Calu3 (cell line): ENCODE measurements at regions not wholly inside any gene's neighbourhood (a gene's known extent, or its start where the extent isn't known, plus 50 kb on each side); places are given as distances from the start of the nearest gene placed in this dataset.

ENCODE experiments used
- BruUV-seq: library from RNA; stranded (reverse); fragments of 400-500 nt; replicated peaks from 2 replicates; lab custom pipeline; 2021; lab: Mats Ljungman, UMichigan
- CTCF ChIA-PET: fragments of 300-600 bp; sonication (Branson Sonifier 250); formaldehyde crosslinking; loops from one replicate; lab custom pipeline; 2022; ENCODE audit warnings: antibody characterized with exemption; lab: Charles Lee
- DNase-seq: peaks from one replicate; pipeline ENCODE4 v3.0.0; 2022
- H3K27ac Mint-ChIP-seq: one replicate; pipeline ENCODE4 v1.8.0; 2022; ENCODE audit warnings: mixed read lengths; ENCODE audit not compliant: unreplicated experiment
- H3K27me3 Mint-ChIP-seq: one replicate; pipeline ENCODE4 v1.8.0; 2022; ENCODE audit warnings: mixed read lengths; ENCODE audit not compliant: unreplicated experiment
- H3K36me3 Mint-ChIP-seq: one replicate; pipeline ENCODE4 v1.8.0; 2022; ENCODE audit warnings: mild to moderate bottlenecking, moderate library complexity, mixed read lengths; ENCODE audit not compliant: insufficient read depth, unreplicated experiment
- H3K4me1 Mint-ChIP-seq: one replicate; pipeline ENCODE4 v1.8.0; 2022; ENCODE audit warnings: mild to moderate bottlenecking, low read depth, mixed read lengths; ENCODE audit not compliant: unreplicated experiment
- H3K4me3 Mint-ChIP-seq: one replicate; pipeline ENCODE4 v1.8.0; 2022; ENCODE audit warnings: mild to moderate bottlenecking, low read depth, moderate library complexity, mixed read lengths; ENCODE audit not compliant: unreplicated experiment
- H3K9me3 Mint-ChIP-seq: one replicate; pipeline ENCODE4 v1.8.0; 2022; ENCODE audit warnings: low read depth, mixed read lengths; ENCODE audit not compliant: unreplicated experiment
- intact Hi-C: fragments of 100-400 bp; cut with micrococcal nuclease; formaldehyde crosslinking; loops from one replicate; pipeline ENCODE4 v1.10.0; 2022; ENCODE audit not compliant: unreplicated experiment
- TF ChIP-seq, protein P1 (sequence below): fragments of 200-600 bp; IDR thresholded peaks from one replicate; pipeline ENCODE4 v1.8.0; 2022; ENCODE audit warnings: antibody characterized with exemption; ENCODE audit not compliant: unreplicated experiment

DNA sequence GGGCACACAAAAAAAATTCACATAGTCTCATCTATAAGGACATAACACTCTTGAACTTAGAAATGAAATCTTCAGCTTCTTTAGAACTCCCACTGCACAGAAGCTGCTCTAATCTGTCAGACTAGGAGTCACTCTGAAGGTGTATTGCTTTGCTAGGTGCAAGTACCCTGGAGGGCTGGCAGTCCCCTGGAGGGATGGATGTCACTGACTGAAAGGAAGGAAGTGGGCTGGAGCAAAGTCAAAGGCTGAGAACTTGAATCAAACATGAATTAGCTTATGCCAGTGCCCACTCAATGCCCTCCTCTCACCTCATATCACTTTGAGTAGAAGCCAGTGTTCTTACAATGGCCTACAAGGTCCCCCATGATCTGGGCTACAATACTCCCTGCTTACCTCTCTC is 140.3 kb upstream of the ANKRD1 start:
- Mint-ChIP-seq H3K27me3 (peaks cover 28% of the 10 kb centered on the region), H3K4me1 (no peaks in the 10 kb centered on the region), H3K36me3 (no peaks in the 10 kb centered on the region), H3K27ac (no peak overlapping the region), H3K9me3 (no peaks in the 10 kb centered on the region), H3K4me3 (no peak overlapping the region)
- intact Hi-C loops, result no loop called here
- CTCF ChIA-PET, result no interaction called here
- no TSS peak for BruUV-seq
- TF ChIP-seq, protein P1, sequence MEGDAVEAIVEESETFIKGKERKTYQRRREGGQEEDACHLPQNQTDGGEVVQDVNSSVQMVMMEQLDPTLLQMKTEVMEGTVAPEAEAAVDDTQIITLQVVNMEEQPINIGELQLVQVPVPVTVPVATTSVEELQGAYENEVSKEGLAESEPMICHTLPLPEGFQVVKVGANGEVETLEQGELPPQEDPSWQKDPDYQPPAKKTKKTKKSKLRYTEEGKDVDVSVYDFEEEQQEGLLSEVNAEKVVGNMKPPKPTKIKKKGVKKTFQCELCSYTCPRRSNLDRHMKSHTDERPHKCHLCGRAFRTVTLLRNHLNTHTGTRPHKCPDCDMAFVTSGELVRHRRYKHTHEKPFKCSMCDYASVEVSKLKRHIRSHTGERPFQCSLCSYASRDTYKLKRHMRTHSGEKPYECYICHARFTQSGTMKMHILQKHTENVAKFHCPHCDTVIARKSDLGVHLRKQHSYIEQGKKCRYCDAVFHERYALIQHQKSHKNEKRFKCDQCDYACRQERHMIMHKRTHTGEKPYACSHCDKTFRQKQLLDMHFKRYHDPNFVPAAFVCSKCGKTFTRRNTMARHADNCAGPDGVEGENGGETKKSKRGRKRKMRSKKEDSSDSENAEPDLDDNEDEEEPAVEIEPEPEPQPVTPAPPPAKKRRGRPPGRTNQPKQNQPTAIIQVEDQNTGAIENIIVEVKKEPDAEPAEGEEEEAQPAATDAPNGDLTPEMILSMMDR, result no peak
- no peak for DNase-seq

DNA sequence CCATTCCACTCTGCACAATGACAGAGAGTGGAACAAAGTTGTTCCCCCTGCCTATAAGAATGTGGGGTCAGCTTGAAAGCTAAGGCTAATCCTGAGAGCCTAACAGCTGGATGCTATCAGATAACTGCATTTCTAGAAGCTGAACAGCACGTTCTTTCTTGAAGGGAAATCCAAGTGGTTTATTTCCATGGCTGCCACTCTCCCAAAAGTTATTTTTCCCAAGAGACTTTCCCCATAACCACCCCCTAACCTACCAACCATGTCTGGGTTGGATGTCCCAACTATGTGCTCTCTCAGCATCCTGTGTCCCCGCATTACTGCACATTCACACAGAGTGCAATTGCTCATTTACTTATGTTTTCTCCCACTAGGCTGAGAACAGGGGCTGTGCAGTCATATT is 140.7 kb upstream of the ANKRD1 start:
- Mint-ChIP-seq H3K36me3 (no peaks in the 10 kb centered on the region), H3K4me1 (no peaks in the 10 kb centered on the region), H3K27ac (no peak overlapping the region), H3K27me3 (peaks cover 32% of the 10 kb centered on the region), H3K4me3 (no peak overlapping the region), H3K9me3 (no peaks in the 10 kb centered on the region)
- DNase-seq, result no peak
- CTCF ChIA-PET, result no interaction called here
- BruUV-seq, result no TSS peak
- intact Hi-C loops, result no loop called here
- TF ChIP-seq, protein P1, result no peak

DNA sequence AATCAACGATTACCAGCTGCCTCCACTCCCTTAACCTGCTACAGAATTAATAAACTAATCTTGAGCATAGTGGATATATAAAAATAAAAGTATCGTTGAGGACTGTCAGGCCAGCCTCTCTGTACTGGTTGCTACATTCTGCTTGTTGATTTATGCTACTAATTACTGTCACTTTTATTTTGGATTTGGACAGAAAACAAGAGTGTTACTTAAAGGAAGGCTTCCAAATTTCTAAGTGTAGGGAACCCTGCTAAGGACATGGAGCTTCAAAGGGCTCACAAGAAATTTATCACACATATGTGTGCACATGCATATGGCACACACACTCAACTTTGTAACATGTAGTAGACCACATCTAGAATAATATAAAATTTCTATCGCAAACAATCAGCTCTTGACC is 141.2 kb upstream of the ANKRD1 start:
- intact Hi-C loops, result no loop called here
- no peaks in the 10 kb centered on the region for H3K4me1 Mint-ChIP-seq
- no peaks in the 10 kb centered on the region for H3K9me3 Mint-ChIP-seq
- no peak for DNase-seq
- H3K36me3 Mint-ChIP-seq, result no peaks in the 10 kb centered on the region
- H3K27me3 Mint-ChIP-seq, result peaks cover 37% of the 10 kb centered on the region
- CTCF ChIA-PET, result no interaction called here
- no TSS peak for BruUV-seq
- TF ChIP-seq, protein P1, result no peak
- no peak overlapping the region for H3K27ac Mint-ChIP-seq
- H3K4me3 Mint-ChIP-seq, result no peak overlapping the region

DNA sequence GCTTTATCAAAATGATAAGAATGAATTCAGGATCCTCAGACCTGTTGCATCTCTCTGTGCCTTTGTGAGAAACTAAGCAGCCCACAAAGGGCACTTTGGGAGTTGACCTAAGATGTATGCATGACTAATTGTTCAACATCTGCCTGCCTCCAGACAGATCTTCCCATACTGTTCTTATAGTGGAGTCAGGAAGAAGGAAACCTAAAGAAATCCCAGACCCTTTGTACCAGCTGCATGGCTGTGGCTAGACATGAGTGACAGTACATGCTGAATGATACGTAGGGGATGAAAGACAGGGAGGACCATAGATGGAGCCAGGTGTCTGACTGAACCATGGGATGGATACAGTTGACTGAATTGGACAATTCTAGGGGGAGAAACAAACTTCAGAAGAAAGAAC is 148.7 kb upstream of the PCGF5 start:
- intact Hi-C loops, result no loop called here
- peaks cover 66% of the 10 kb centered on the region for H3K27me3 Mint-ChIP-seq
- H3K9me3 Mint-ChIP-seq, result no peaks in the 10 kb centered on the region
- CTCF ChIA-PET, result no interaction called here
- no TSS peak for BruUV-seq
- DNase-seq, result no peak
- H3K27ac Mint-ChIP-seq, result no peak overlapping the region
- H3K4me1 Mint-ChIP-seq, result no peaks in the 10 kb centered on the region
- TF ChIP-seq, protein P1, result no peak
- H3K4me3 Mint-ChIP-seq, result no peak overlapping the region
- H3K36me3 Mint-ChIP-seq, result no peaks in the 10 kb centered on the region
